OCI-LY1 (cell line): ENCODE measurements at regions not wholly inside any gene's neighbourhood (a gene's known extent, or its start where the extent isn't known, plus 50 kb on each side); places are given as distances from the start of the nearest gene placed in this dataset.

ENCODE experiments used
- H2AFZ ChIP-seq: fragments of 200-600 bp; sonication (generic), shearing (Covaris generic); 2 replicates; pipeline ENCODE4 v1.6.0; 2014; ENCODE audit warnings: antibody characterized with exemption, mild to moderate bottlenecking, low read length
- H3F3A ChIP-seq: fragments of 200-600 bp; sonication (generic), shearing (Covaris generic); 2 replicates; pipeline ENCODE4 v1.6.0; 2014; ENCODE audit warnings: mild to moderate bottlenecking, antibody characterized with exemption, low read length, moderate library complexity; ENCODE audit not compliant: insufficient read depth
- H3K27ac ChIP-seq: fragments of 200-600 bp; sonication (generic); 2 replicates; pipeline ENCODE4 v1.5.1; 2014; ENCODE audit warnings: low read length, mixed run types, mild to moderate bottlenecking, low read depth; ENCODE audit not compliant: poor library complexity, severe bottlenecking
- H3K27me3 ChIP-seq: fragments of 200-600 bp; sonication (generic); 2 replicates; pipeline ENCODE4 v1.6.0; 2014; ENCODE audit warnings: antibody characterized with exemption, mild to moderate bottlenecking, low read length, moderate library complexity; ENCODE audit not compliant: insufficient read depth
- H3K36me3 ChIP-seq: fragments of 200-600 bp; sonication (generic); 2 replicates; pipeline ENCODE4 v1.6.1; 2014; ENCODE audit warnings: mild to moderate bottlenecking, antibody characterized with exemption, low read length, moderate library complexity, mixed read lengths; ENCODE audit not compliant: insufficient read depth
- H3K4me1 ChIP-seq: fragments of 200-600 bp; sonication (generic); 2 replicates; pipeline ENCODE4 v1.5.1; 2014; ENCODE audit warnings: mild to moderate bottlenecking, low read length, moderate library complexity; ENCODE audit not compliant: insufficient read depth, severe bottlenecking
- H3K4me2 ChIP-seq: fragments of 200-600 bp; sonication (generic), shearing (Covaris generic); 2 replicates; pipeline ENCODE4 v1.6.1; 2014; ENCODE audit warnings: low read length
- H3K4me3 ChIP-seq: fragments of 200-600 bp; sonication (generic); 2 replicates; pipeline ENCODE4 v1.5.1; 2014; ENCODE audit warnings: low read length, low read depth, mild to moderate bottlenecking, mixed read lengths; ENCODE audit not compliant: poor library complexity, severe bottlenecking
- H3K79me2 ChIP-seq: fragments of 200-600 bp; shearing (Covaris generic); 2 replicates; pipeline ENCODE4 v1.6.1; 2016; ENCODE audit warnings: mixed run types, low read length, mixed read lengths; ENCODE audit not compliant: insufficient read depth
- H3K9ac ChIP-seq: fragments of 200-600 bp; sonication (generic), shearing (Covaris generic); 2 replicates; pipeline ENCODE4 v1.6.1; 2014; ENCODE audit warnings: mild to moderate bottlenecking, low read length, mixed read lengths
- H3K9me2 ChIP-seq: fragments of 200-600 bp; sonication (generic), shearing (Covaris generic); 2 replicates; pipeline ENCODE4 v1.6.1; 2014; ENCODE audit warnings: low read depth, mild to moderate bottlenecking, low read length, mixed read lengths
- H3K9me3 ChIP-seq: fragments of 200-600 bp; shearing (Covaris generic); 2 replicates; pipeline ENCODE4 v1.6.1; 2014; ENCODE audit warnings: low read length, mixed read lengths
- H4K20me1 ChIP-seq: fragments of 200-600 bp; sonication (generic), shearing (Covaris generic); 2 replicates; pipeline ENCODE4 v1.6.0; 2016; ENCODE audit warnings: mild to moderate bottlenecking, low read length; ENCODE audit not compliant: insufficient read depth
- EZH2 ChIP-seq: fragments of 200-600 bp; sonication (generic), shearing (Covaris generic); IDR thresholded peaks from 2 replicates; pipeline ENCODE4 v1.8.0; 2017; ENCODE audit warnings: borderline replicate concordance, mixed run types, mild to moderate bottlenecking, antibody characterized with exemption, low read length, moderate library complexity, mixed read lengths
- TF ChIP-seq, protein P1 (sequence below): fragments of 200-600 bp; sonication (generic), shearing (Covaris generic); IDR thresholded peaks from 2 replicates; pipeline ENCODE4 v1.5.1; 2017; ENCODE audit warnings: mild to moderate bottlenecking, antibody characterized with exemption, low read length, moderate library complexity, mixed read lengths

- Histone ChIP-seq H3K4me3 (no peak overlapping the region), H3K9me3 (no peaks in the 10 kb centered on the region), H3K79me2 (no peaks in the 10 kb centered on the region), H3K4me2 (no peak overlapping the region), H3K36me3 (no peaks in the 10 kb centered on the region), H2AFZ (no peak overlapping the region), H3K27me3 (no peaks in the 10 kb centered on the region), H3K9ac (no peak overlapping the region), H4K20me1 (no peaks in the 10 kb centered on the region), H3K4me1 (no peaks in the 10 kb centered on the region), H3K27ac (no peak overlapping the region), H3K9me2 (no peaks in the 10 kb centered on the region), H3F3A (no peaks in the 10 kb centered on the region)
- TF ChIP-seq, protein P1, sequence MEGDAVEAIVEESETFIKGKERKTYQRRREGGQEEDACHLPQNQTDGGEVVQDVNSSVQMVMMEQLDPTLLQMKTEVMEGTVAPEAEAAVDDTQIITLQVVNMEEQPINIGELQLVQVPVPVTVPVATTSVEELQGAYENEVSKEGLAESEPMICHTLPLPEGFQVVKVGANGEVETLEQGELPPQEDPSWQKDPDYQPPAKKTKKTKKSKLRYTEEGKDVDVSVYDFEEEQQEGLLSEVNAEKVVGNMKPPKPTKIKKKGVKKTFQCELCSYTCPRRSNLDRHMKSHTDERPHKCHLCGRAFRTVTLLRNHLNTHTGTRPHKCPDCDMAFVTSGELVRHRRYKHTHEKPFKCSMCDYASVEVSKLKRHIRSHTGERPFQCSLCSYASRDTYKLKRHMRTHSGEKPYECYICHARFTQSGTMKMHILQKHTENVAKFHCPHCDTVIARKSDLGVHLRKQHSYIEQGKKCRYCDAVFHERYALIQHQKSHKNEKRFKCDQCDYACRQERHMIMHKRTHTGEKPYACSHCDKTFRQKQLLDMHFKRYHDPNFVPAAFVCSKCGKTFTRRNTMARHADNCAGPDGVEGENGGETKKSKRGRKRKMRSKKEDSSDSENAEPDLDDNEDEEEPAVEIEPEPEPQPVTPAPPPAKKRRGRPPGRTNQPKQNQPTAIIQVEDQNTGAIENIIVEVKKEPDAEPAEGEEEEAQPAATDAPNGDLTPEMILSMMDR = no peak
- no peak for TF ChIP-seq EZH2
These were observed 392.5 kb upstream of the CDH7 start for GRCh38 chr18:65358306-65358705.

GRCh38 chr18:65352186-65352585 is 398.6 kb upstream of the CDH7 start:
- no peaks in the 10 kb centered on the region for H3F3A ChIP-seq
- H3K27me3 ChIP-seq = no peaks in the 10 kb centered on the region
- H3K36me3 ChIP-seq = no peaks in the 10 kb centered on the region
- H3K9me2 ChIP-seq = no peaks in the 10 kb centered on the region
- H3K9ac ChIP-seq = no peak overlapping the region
- H2AFZ ChIP-seq = no peak overlapping the region
- no peaks in the 10 kb centered on the region for H4K20me1 ChIP-seq
- no peak for TF ChIP-seq EZH2
- TF ChIP-seq, protein P1 = no peak
- H3K4me3 ChIP-seq = no peak overlapping the region
- H3K4me1 ChIP-seq = no peaks in the 10 kb centered on the region
- no peaks in the 10 kb centered on the region for H3K79me2 ChIP-seq
- H3K9me3 ChIP-seq = no peaks in the 10 kb centered on the region
- no peak overlapping the region for H3K4me2 ChIP-seq
- H3K27ac ChIP-seq = no peak overlapping the region

DNA sequence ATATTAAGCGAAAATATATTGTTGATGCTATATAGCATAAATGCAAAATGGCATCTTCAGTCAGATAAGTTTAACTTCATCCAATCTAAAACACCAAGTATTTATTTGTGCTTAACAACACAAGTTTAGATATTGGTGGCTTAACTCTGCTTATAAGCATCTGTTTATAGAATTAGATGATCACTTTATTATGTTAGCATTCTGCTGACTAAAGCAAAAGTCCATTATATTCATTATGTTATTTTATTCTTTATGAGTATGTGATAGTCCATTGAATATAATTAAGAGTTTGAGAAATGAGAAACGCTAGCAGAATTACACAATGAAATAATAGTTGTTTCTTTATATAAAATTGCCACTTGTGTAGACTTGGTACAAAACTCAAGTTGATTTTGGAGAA is 401.2 kb upstream of the CDH7 start:
- H3K4me2 ChIP-seq = no peak overlapping the region
- no peak overlapping the region for H3K4me3 ChIP-seq
- no peak overlapping the region for H3K9ac ChIP-seq
- H3K9me2 ChIP-seq = no peaks in the 10 kb centered on the region
- no peaks in the 10 kb centered on the region for H3K4me1 ChIP-seq
- no peak overlapping the region for H3K27ac ChIP-seq
- H3F3A ChIP-seq = no peaks in the 10 kb centered on the region
- no peaks in the 10 kb centered on the region for H4K20me1 ChIP-seq
- no peak overlapping the region for H2AFZ ChIP-seq
- no peaks in the 10 kb centered on the region for H3K9me3 ChIP-seq
- H3K36me3 ChIP-seq = no peaks in the 10 kb centered on the region
- TF ChIP-seq, protein P1 = no peak
- TF ChIP-seq EZH2 = no peak
- H3K27me3 ChIP-seq = no peaks in the 10 kb centered on the region
- H3K79me2 ChIP-seq = no peaks in the 10 kb centered on the region
